Liver (tissue), 8 donors: ENCODE measurements at regions not wholly inside any gene's neighbourhood (a gene's known extent, or its start where the extent isn't known, plus 50 kb on each side); places are given as distances from the start of the nearest gene placed in this dataset.

Experiments
- DNase-seq: peaks from one replicate; pipeline ENCODE4 v3.0.0-alpha.2; 2017; ENCODE audit warnings: low spot score
- H3K27ac ChIP-seq, 2 donors: one replicate each; pipeline ENCODE4 v1.7.0; 2013; ENCODE audit warnings: inconsistent platforms in 2 of 2, low read length in 2 of 2, control low read depth in 1 of 2, low read depth in 1 of 2, mild to moderate bottlenecking in 1 of 2
- H3K27me3 ChIP-seq, 4 donors: one replicate each; pipeline versions ENCODE4 v1.6.1 to v1.7.0; 2013; ENCODE audit warnings: low read length in 3 of 4, inconsistent platforms in 1 of 4, mild to moderate bottlenecking in 1 of 4, moderate library complexity in 1 of 4; ENCODE audit not compliant: control insufficient read depth in 4 of 4, insufficient read depth in 4 of 4
- H3K36me3 ChIP-seq, 4 donors: one replicate each; pipeline versions ENCODE4 v1.6.1 to v1.7.0; 2013; ENCODE audit warnings: low read length in 3 of 4, mild to moderate bottlenecking in 3 of 4, low read depth in 1 of 4, moderate library complexity in 1 of 4; ENCODE audit not compliant: control insufficient read depth in 4 of 4, insufficient read depth in 3 of 4
- H3K4me1 ChIP-seq, 4 donors: one replicate each; pipeline versions ENCODE4 v1.6.1 to v1.7.0; 2013; ENCODE audit warnings: low read length in 3 of 4, mild to moderate bottlenecking in 3 of 4, moderate library complexity in 1 of 4; ENCODE audit not compliant: control insufficient read depth in 4 of 4, insufficient read depth in 4 of 4
- H3K4me3 ChIP-seq, 3 donors: one replicate each; pipeline versions ENCODE4 v1.6.1 to v1.7.0; 2013; ENCODE audit warnings: low read length in 3 of 3, control low read depth in 1 of 3, low read depth in 1 of 3, mild to moderate bottlenecking in 1 of 3
- H3K9ac ChIP-seq, 2 donors: one replicate each; pipeline ENCODE4 v1.7.0; 2013; ENCODE audit warnings: low read length in 2 of 2, mild to moderate bottlenecking in 2 of 2, moderate library complexity in 2 of 2, control low read depth in 1 of 2, low read depth in 1 of 2
- H3K9me3 ChIP-seq, 4 donors: one replicate each; pipeline versions ENCODE4 v1.6.1 to v1.7.0; 2013; ENCODE audit warnings: low read length in 3 of 4; ENCODE audit not compliant: control insufficient read depth in 4 of 4
- ATF3 ChIP-seq: IDR thresholded peaks from 2 replicates; pipeline ENCODE4 v1.6.1; 2016; ENCODE audit warnings: antibody characterized with exemption
- CTCF ChIP-seq: fragments of 150-350 bp; IDR thresholded peaks from 2 replicates; pipeline ENCODE4 v1.5.1; 2017; ENCODE audit warnings: improper control_type of control experiment, low read depth, low read length; ENCODE audit not compliant: missing input control
- EGR1 ChIP-seq, 2 donors: IDR thresholded peaks; 2 replicates each; pipeline ENCODE4 v1.6.1; 2016 to 2018; ENCODE audit warnings: antibody characterized with exemption in 2 of 2, low read depth in 2 of 2
- FOXA1 ChIP-seq: IDR thresholded peaks from 2 replicates; pipeline ENCODE4 v1.6.1; 2016; ENCODE audit warnings: antibody characterized with exemption
- HNF4A ChIP-seq, 2 donors: conservative IDR thresholded peaks; 2 replicates each; pipeline ENCODE4 v1.6.1; 2016; ENCODE audit warnings: antibody characterized with exemption in 2 of 2, mild to moderate bottlenecking in 2 of 2
- HNF4G ChIP-seq: IDR thresholded peaks from 2 replicates; pipeline ENCODE4 v1.6.1; 2016; ENCODE audit warnings: antibody characterized with exemption
- JUND ChIP-seq, 2 donors: IDR thresholded peaks; 2 replicates each; pipeline ENCODE4 v1.6.1; 2016; ENCODE audit warnings: antibody characterized with exemption in 2 of 2
- MAX ChIP-seq: IDR thresholded peaks from 2 replicates; pipeline ENCODE4 v1.6.1; 2016; ENCODE audit warnings: antibody characterized with exemption
- NR2F2 ChIP-seq: IDR thresholded peaks from 2 replicates; pipeline ENCODE4 v1.6.1; 2016; ENCODE audit warnings: antibody characterized with exemption
- RAD21 ChIP-seq, 2 donors: IDR thresholded peaks; 2 replicates each; pipeline ENCODE4 v1.6.1; 2016; ENCODE audit warnings: antibody characterized with exemption in 2 of 2, mild to moderate bottlenecking in 2 of 2
- SP1 ChIP-seq: IDR thresholded peaks from 2 replicates; pipeline ENCODE4 v1.6.1; 2018; ENCODE audit warnings: antibody characterized with exemption, mild to moderate bottlenecking
- TAF1 ChIP-seq: conservative IDR thresholded peaks from 2 replicates; pipeline ENCODE4 v1.6.1; 2016; ENCODE audit warnings: antibody characterized with exemption, mild to moderate bottlenecking
- ZBTB33 ChIP-seq: IDR thresholded peaks from 2 replicates; pipeline ENCODE4 v1.6.1; 2016; ENCODE audit warnings: antibody characterized with exemption
- WGBS: extraction: QIAGEN DNeasy Blood & Tissue Kit; methylation state at CpG from one replicate; pipeline ENCODE4 v1.1.7; 2013; 5-methylcytosine and 5-hydroxymethylcytosine counted together
- donor health status: healthy.
- donor health status: healthy.
- donor health status: healthy.
- donor health status: healthy.
- donor health status: healthy.

- TF ChIP-seq CTCF: no peak
- no peak for TF ChIP-seq JUND (IDR thresholded peaks at IDR 0.05)
Measured at GRCh38 chr17:15161395-15161794, 103.7 kb downstream of the PMP22 start (continued).

GRCh38 chr17:15157051-15157450 lies 108.1 kb downstream of the PMP22 start:
- TF ChIP-seq EGR1 (IDR thresholded peaks at IDR 0.05; ENCODE audit: low read depth in 2 of 2): no peak
- no peak for TF ChIP-seq TAF1
- TF ChIP-seq ZBTB33: no peak
- no peak for TF ChIP-seq SP1
- TF ChIP-seq FOXA1: no peak
- Histone ChIP-seq H3K27ac (no peak overlapping the region), H3K36me3 (no peaks in the 10 kb centered on the region), H3K27me3 (no peaks in the 10 kb centered on the region), H3K4me1 (no peaks in the 10 kb centered on the region), H3K9me3 (no peaks in the 10 kb centered on the region), H3K4me3 (no peak overlapping the region), H3K9ac (no peak overlapping the region)
- WGBS: 42% methylated on average over 5 of the region's 5 CpGs
- no peak for DNase-seq

GRCh38 chr17:15154618-15155017 lies 110.5 kb downstream of the PMP22 start:
- Histone ChIP-seq H3K9me3 (no peaks in the 10 kb centered on the region), H3K9ac (no peak overlapping the region), H3K27ac (no peak overlapping the region), H3K4me1 (no peaks in the 10 kb centered on the region), H3K27me3 (peaks cover 0 to 3% (median 0%) of the 10 kb centered on the region in 4 donors), H3K4me3 (no peak overlapping the region), H3K36me3 (no peaks in the 10 kb centered on the region)
- no peak for TF ChIP-seq ATF3
- no peak for TF ChIP-seq SP1
- DNase-seq: no peak
- WGBS: 79% methylated on average over 2 of the region's 2 CpGs

- Histone ChIP-seq H3K9ac (no peak overlapping the region), H3K4me3 (no peak overlapping the region), H3K27ac (no peak overlapping the region), H3K4me1 (no peaks in the 10 kb centered on the region), H3K27me3 (no peaks in the 10 kb centered on the region), H3K36me3 (no peaks in the 10 kb centered on the region), H3K9me3 (peaks cover 0 to 5% (median 0%) of the 10 kb centered on the region in 4 donors)
- no peak for TF ChIP-seq SP1
- no peak for TF ChIP-seq ZBTB33
- no peak for TF ChIP-seq MAX
- TF ChIP-seq HNF4A (conservative IDR thresholded peaks at IDR 0.05): no peak
- no peak for TF ChIP-seq NR2F2
- TF ChIP-seq HNF4G: no peak
- no peak for TF ChIP-seq RAD21 (IDR thresholded peaks at IDR 0.05)
- TF ChIP-seq JUND (IDR thresholded peaks at IDR 0.05): no peak
- TF ChIP-seq FOXA1: no peak
- TF ChIP-seq EGR1 (IDR thresholded peaks at IDR 0.05; ENCODE audit: low read depth in 2 of 2): no peak
- TF ChIP-seq TAF1: no peak
- 86% methylated on average over 5 of the region's 5 CpGs for WGBS
- DNase-seq: no peak
Measured at GRCh38 chr17:15145621-15146020, 119.5 kb downstream of the PMP22 start.
